GM21390 (cell line): ENCODE measurements at regions not wholly inside any gene's neighbourhood (a gene's known extent, or its start where the extent isn't known, plus 50 kb on each side); places are given as distances from the start of the nearest gene placed in this dataset.

Source experiments
- ATAC-seq: cut with Tn5 transposase; IDR thresholded peaks from one replicate; pipeline ENCODE4 v1.9.1; 2021; ENCODE audit not compliant: unreplicated experiment

DNA sequence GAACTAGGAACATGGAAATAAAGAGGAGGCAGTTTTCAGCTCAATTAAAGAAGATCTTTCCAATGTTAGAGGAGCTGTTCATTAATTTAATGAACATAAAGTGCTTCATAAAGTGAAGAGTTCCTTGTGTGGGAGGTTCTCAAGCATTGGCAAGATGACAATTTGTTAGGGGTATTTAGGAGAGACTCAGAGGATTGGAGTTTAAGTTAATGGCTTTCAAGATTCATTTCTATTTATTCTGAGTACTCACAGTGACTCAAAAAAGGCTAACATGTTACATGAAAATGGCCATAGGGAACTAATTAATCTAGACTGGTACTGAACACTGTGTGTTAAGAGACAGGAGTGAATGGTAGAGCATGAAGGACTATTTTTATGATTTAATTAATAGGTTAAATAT, 55.4 kb upstream of the CDH12 start:
- no peak for ATAC-seq

DNA sequence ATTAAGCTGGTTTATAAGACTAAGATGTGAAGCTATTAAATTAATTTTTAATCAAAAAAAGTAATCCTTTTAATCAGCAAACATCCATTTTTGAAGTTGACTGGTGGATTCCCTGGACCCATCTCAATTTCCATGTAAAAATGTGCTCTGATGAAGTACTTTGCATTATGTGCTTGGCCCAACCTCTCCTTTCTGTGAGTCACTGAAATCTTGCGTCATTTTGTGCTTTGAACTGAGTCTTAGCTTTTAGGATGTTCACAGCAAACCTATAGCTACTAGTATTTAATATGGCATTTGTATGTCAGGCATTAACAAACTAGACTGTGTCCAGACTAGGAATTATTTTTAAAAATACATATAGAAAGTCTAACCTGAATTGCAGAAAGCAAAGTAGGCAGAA, 55.0 kb upstream of the CDH12 start:
- no peak for ATAC-seq
